HG03039 (cell line): ENCODE measurements at regions not wholly inside any gene's neighbourhood (a gene's known extent, or its start where the extent isn't known, plus 50 kb on each side); places are given as distances from the start of the nearest gene placed in this dataset.
"Not testable (repeated sequence)": the region's sequence is repeated elsewhere in the genome, so short reads cannot be mapped to it uniquely, and the experiment has no call there.

Experiments used
- ATAC-seq: cut with Tn5 transposase; IDR thresholded peaks from one replicate; pipeline ENCODE4 v1.9.1; 2021; ENCODE audit warnings: mild to moderate bottlenecking, moderate library complexity; ENCODE audit not compliant: unreplicated experiment

- ATAC-seq = no peak
Measured at GRCh38 chr9:115691693-115692092, 461.9 kb upstream of the PAPPA start.

DNA sequence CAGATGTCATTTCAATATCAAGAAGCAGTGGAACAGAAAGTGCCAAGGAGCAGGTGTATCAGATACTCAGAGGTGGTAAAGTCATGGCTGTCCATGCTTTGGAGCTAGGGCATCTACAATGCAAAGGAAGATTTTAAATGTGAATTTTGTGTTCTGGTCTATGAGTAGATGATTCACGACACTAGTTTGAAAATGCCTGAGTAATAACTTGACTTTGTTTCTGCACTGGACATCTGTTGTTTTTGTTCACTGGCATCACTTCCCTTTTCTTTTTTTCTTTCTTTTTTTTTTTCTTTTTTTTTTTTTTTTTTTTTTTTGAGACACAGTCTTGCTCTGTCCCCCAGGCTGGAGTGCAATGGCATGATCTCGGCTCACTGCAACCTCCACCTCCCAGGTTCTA is 460.7 kb upstream of the PAPPA start:
- not testable (repeated sequence) for ATAC-seq

DNA sequence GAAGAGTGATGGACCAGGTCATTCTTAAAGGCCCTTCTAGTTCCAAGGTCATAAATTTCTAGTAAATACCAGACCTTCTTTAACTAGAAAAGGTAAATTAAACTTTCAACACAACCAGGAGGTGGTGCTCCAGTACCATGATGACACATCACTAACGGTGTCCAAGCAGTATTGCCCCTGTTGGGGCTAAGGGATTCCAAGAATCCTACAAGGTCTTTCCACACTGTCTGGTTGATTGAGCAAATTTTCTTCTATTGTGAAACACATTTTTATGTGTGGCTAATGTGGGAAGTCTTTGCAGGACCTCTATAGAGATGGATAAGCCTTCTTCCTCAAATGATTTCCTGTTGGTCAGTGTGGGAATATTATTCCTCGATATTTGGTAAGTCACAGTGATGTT is 459.6 kb upstream of the PAPPA start:
- no peak for ATAC-seq

GRCh38 chr9:115694991-115695390 is 458.6 kb upstream of the PAPPA start:
- ATAC-seq = no peak

GRCh38 chr9:115712981-115713380 is 440.6 kb upstream of the PAPPA start:
- no peak for ATAC-seq

GRCh38 chr9:115715666-115716065 is 437.9 kb upstream of the PAPPA start:
- ATAC-seq = no peak

GRCh38 chr9:115717298-115717697 is 436.3 kb upstream of the PAPPA start:
- no peak for ATAC-seq

- no peak for ATAC-seq
Measured at GRCh38 chr9:115717711-115718173, 435.8 kb upstream of the PAPPA start.

- ATAC-seq = no peak
Measured at GRCh38 chr9:115730396-115730795, 423.2 kb upstream of the PAPPA start.

DNA sequence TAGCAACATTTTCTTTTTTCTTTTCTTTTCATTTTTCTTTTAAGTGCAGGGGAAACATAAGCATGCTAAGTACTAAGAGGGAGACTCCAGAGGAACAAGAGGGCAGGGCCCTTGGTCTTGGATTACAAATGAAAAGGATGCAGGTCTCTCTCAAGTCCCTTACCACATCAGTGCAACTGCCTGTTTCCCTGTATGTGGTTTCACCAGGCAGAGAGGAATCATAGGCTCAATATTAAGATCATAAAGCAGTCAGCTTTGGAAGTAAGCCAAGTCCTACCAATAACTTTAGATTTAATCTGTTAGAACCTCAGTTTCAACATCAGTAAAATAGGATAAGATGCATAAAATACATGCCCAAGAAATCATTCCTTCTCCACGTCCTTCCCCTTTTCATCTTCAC is 422.7 kb upstream of the PAPPA start:
- no peak for ATAC-seq

DNA sequence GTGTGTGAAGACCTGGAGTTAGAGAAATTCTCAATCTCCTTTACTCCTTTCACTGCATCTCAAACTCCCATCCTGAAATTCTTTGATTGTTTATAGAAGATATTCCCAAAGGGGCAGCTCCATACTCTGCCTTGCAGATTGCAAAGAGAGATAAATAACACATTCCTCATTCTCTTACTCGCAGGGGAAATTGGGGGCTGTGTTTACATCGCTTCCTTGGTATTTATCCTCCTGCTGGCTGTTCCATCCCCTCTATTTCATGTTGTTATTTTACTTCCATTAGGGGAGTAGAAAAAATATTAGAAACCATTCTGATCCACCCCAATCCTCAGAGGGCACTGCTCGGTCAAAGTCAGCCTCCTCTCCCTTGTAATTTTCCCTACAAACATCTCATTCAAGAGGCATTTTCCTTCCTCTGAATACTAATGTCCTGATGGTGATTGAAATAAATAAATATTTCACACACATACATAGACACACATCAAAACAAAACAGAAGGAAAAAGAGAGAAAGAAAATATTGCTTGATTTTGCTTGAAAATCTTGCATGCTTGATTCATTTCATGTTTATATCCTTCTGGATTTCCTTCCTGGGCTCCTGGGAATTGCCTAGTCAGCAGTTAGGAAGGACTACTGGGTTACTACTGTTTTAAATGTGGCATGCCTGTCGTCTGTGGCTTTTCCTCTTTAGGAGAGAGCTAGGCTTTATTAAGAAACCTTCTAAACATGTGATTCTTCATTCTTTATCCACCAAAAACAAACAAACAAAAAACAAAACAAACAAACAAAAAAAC is 420.1 kb upstream of the PAPPA start:
- ATAC-seq = no peak

DNA sequence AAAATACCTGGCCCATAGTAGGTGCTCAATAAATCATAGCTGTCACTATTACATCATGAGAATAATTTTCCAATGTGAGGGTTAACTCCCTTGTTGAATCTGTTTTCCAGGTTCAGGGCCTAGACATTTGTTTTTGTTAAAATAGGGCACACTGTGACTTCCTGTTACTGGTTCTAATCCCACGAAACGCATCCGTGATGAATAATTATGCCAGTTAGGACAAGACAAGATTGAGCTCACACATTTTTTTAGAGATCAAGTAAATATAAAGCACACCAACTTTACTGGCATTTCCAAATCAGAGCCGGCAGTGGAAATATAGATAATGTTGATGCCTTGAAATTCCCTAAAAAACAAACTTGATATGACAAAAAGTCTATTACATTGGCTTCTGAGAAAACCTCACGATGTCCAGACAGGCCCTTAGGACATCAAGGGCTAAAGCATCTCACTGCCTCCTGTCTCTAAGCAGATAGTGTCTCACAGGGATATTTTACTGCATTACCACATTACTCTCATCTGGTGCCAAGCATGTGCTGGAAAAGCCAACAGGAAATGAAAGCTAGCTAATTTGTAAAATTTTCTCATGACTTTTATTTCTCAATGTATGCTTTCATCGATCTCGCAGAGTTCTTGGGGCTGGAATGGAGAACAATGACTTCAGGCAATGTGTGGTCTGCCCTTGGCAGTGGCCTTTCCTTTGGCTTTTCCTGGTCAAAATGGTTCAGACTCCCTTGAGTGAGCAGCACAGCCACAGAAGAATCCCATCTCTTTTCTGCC is 414.3 kb upstream of the PAPPA start:
- no peak for ATAC-seq

- no peak for ATAC-seq
Measured at GRCh38 chr9:115740986-115741385, 412.6 kb upstream of the PAPPA start.

DNA sequence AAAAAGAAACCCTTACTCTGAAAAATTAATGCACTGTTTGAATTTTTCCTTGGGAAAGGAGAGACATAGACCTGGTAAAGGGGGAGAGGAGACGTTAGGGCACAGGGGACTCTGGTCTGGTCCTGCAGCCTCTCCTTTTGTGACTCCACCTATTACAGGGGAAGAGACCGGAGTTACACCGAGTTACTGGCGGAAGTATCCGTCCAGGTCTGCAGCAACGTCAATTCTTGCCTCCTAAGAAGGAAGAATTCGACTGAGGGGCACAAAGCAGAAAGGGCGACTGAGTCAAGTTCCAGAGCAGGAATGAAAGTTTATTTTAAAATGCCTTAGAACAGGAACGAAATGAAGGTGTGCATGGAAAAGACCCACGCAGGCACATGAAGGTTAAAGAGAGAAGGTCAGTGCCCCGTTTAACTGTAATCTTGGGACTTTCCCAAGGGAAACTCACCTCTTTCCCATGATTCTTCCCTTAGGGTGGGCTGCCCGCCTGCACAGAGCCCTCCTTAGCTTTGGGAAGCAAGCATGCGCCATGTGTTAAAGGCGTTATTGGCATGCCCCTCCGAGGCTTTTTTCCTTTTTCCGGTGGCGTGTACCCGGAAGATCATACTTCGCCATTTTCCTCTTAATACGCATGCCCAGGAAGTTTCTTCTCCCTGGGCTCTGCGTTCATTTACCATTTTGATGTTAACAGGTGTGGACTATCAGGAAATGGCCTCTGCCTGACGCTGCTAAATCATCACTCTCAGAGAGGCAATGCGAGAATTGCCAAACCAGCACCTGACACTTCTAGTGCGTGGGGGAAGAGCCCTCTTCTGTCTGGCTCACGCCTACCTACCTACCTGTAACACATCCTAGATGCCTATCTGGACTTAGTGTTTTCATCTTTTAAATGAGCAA is 409.6 kb upstream of the PAPPA start:
- ATAC-seq = no peak

DNA sequence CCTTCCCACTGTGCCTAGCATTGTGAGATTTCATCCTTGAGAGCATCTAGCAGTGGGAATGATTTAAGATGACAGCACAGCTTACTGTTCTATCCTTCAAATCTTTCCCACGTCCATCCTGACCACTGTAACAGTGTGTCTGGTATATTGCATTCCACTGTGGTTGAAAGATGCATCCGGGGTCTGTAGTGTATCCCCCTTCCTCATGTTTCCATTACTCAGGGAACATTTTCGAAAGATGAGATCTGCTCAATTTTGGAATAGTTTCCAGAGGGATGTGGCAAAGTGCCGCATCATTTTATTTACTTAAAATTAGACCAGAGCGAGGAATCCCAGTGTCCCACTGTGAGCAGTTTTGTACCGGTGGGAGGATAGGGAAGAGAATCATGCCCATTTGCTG is 407.1 kb upstream of the PAPPA start:
- ATAC-seq = no peak

- ATAC-seq = no peak
Measured at GRCh38 chr9:115747731-115748130, 405.9 kb upstream of the PAPPA start.

GRCh38 chr9:115756736-115757135 is 396.9 kb upstream of the PAPPA start:
- no peak for ATAC-seq

DNA sequence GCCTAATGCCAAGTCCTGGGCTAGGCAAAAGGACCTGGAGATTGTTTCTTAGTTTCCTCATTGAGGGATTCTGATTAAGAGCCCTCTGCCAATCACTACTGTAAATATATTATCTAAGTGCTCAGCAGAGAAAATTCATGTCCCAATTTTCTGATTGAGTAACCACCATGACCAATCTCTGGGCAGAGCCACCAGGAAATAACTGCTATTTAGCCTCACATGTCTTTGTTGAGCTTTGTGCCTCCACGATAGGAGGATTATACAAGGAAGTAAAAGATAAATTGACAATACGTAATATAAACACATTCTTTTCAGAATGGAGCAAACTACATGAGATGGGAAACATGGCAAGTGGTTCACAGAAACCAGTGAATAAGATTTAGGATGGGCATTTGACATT is 396.1 kb upstream of the PAPPA start:
- ATAC-seq = no peak

- no peak for ATAC-seq
Measured at GRCh38 chr9:115758441-115758840, 395.1 kb upstream of the PAPPA start.

DNA sequence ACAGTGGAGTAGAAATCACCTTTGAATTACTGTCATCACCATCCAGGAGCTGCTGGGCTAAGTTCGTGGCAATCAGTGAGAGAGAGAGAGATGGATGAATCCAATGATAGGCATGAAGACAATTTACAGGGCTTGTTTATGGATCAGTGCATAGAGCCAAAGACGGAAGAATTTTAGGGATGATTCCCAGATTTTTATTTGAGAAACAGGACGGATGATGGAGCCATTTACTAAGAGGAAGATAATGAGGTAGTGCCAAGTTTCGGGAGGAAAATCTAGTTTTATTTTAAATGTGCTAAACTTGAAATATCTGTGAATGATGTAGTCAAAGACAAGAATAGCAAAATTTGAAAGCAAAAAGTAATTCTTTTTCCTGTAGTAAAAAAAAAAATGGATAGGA is 394.2 kb upstream of the PAPPA start:
- ATAC-seq = no peak

DNA sequence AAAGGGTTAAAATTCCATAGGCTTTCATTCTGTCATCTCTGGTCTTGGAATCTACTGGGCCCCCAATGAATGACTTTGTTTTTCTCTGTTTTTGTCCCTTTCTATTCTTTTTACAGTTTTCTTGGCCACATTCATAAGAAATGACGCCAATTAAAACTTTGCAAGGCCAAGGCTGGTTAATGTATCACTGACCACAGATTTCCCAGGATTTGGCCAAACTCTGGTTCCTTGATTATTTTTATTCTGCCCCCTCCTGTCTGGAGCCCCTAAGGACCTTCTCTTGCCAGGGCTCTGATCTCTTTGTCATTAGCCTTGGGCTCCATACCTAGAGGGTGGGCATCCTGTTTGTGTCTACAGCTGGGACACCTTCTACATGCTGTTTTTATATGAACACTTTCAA is 388.9 kb upstream of the PAPPA start:
- ATAC-seq = no peak
